WTC11 (cell line): ENCODE measurements at regions not wholly inside any gene's neighbourhood (a gene's known extent, or its start where the extent isn't known, plus 50 kb on each side); places are given as distances from the start of the nearest gene placed in this dataset.

Source experiments
- ATAC-seq: fragments of 200-7000 bp; cut with Tn5 transposase; 2 replicates; pipeline ENCODE4 v1.10.0; 2021; ENCODE audit warnings: mild to moderate bottlenecking, moderate library complexity
- CTCF ChIA-PET: fragments of 300-600 bp; sonication (Branson Sonifier 250); formaldehyde crosslinking; loops from one replicate; lab custom pipeline; 2021; ENCODE audit warnings: antibody characterized with exemption; lab: Charles Lee
- POLR2A ChIA-PET: fragments of 350-600 bp; sonication (Branson Sonifier 250); formaldehyde crosslinking; loops from one replicate; lab custom pipeline; 2021; ENCODE audit warnings: antibody characterized with exemption; lab: Charles Lee
- DNase-seq: peaks from one replicate; pipeline ENCODE4 v3.0.0; 2021; ENCODE audit warnings: low spot score
- H3K27ac Mint-ChIP-seq: 2 replicates; pipeline ENCODE4 v1.8.0; 2021; ENCODE audit warnings: mixed read lengths
- H3K27me3 Mint-ChIP-seq: 2 replicates; pipeline ENCODE4 v1.8.0; 2021; ENCODE audit warnings: low read depth, mild to moderate bottlenecking, moderate library complexity, mixed read lengths
- H3K36me3 Mint-ChIP-seq: 2 replicates; pipeline ENCODE4 v1.8.0; 2021; ENCODE audit warnings: mixed read lengths
- H3K4me1 Mint-ChIP-seq: 2 replicates; pipeline ENCODE4 v1.8.0; 2022; ENCODE audit warnings: mixed read lengths
- H3K4me3 Mint-ChIP-seq: 2 replicates; pipeline ENCODE4 v1.8.0; 2021; ENCODE audit warnings: mild to moderate bottlenecking, moderate library complexity, mixed read lengths
- H3K9me3 Mint-ChIP-seq: 2 replicates; pipeline ENCODE4 v1.8.0; 2021; ENCODE audit warnings: mixed read lengths
- AFF4 ChIP-seq: sonication (generic); formaldehyde crosslinking; IDR thresholded peaks from 2 replicates; pipeline ENCODE4 v1.8.1; 2023; ENCODE audit warnings: mild to moderate bottlenecking, missing genetic modification reagents, borderline replicate concordance
- EMX1 ChIP-seq: fragments of 250-450 bp; sonication (Bioruptor Pico); IDR thresholded peaks from 2 replicates; pipeline ENCODE4 v1.8.0; 2021; ENCODE audit warnings: mild to moderate bottlenecking
- GTF2I ChIP-seq: fragments of 250-450 bp; sonication (Bioruptor Pico); conservative IDR thresholded peaks from 2 replicates; pipeline ENCODE4 v1.4.0; 2021; ENCODE audit warnings: mild to moderate bottlenecking
- JUN ChIP-seq: sonication (generic); formaldehyde crosslinking; IDR thresholded peaks from 2 replicates; pipeline ENCODE4 v1.8.0; 2023; ENCODE audit warnings: mild to moderate bottlenecking, missing genetic modification reagents
- NFE2L1 ChIP-seq: sonication (generic); formaldehyde crosslinking; IDR thresholded peaks from 2 replicates; pipeline ENCODE4 v1.8.1; 2023; ENCODE audit warnings: missing genetic modification reagents
- RELA ChIP-seq: sonication (generic); formaldehyde crosslinking; IDR thresholded peaks from 2 replicates; pipeline ENCODE4 v1.8.1; 2022; ENCODE audit warnings: missing genetic modification reagents, mild to moderate bottlenecking, borderline replicate concordance
- SMAD4 ChIP-seq: sonication (generic); formaldehyde crosslinking; IDR thresholded peaks from 2 replicates; pipeline ENCODE4 v1.8.0; 2022; ENCODE audit warnings: mild to moderate bottlenecking, missing genetic modification reagents
- TEAD1 ChIP-seq: sonication (generic); formaldehyde crosslinking; IDR thresholded peaks from 2 replicates; pipeline ENCODE4 v1.8.0; 2022; ENCODE audit warnings: mild to moderate bottlenecking, missing genetic modification reagents
- TEAD4 ChIP-seq: sonication (generic); formaldehyde crosslinking; IDR thresholded peaks from 2 replicates; pipeline ENCODE4 v1.8.0; 2022; ENCODE audit warnings: mild to moderate bottlenecking, missing genetic modification reagents
- ZNF317 ChIP-seq: sonication (generic); formaldehyde crosslinking; IDR thresholded peaks from 2 replicates; pipeline ENCODE4 v1.8.1; 2023; ENCODE audit warnings: low read depth, mild to moderate bottlenecking, moderate library complexity, missing genetic modification reagents, borderline replicate concordance
- ZNF423 ChIP-seq: fragments of 250-450 bp; sonication (Bioruptor Pico); IDR thresholded peaks from 2 replicates; pipeline ENCODE4 v2.1.2; 2022; ENCODE audit warnings: mild to moderate bottlenecking, moderate library complexity
- TF ChIP-seq, protein P1 (sequence below): sonication (generic); formaldehyde crosslinking; conservative IDR thresholded peaks from 2 replicates; pipeline ENCODE4 v1.8.1; 2023; ENCODE audit warnings: mild to moderate bottlenecking, low read depth, missing genetic modification reagents, moderate library complexity
- TF ChIP-seq, protein P2 (sequence below): sonication (generic); formaldehyde crosslinking; IDR thresholded peaks from 2 replicates; pipeline ENCODE4 v1.8.1; 2023; ENCODE audit warnings: mild to moderate bottlenecking, moderate library complexity, missing genetic modification reagents
- TF ChIP-seq, protein P3 (sequence below): fragments of 250-450 bp; sonication (Bioruptor Pico); IDR thresholded peaks from 2 replicates; pipeline ENCODE4 v1.9.0; 2021; ENCODE audit warnings: mild to moderate bottlenecking, borderline replicate concordance
- TF ChIP-seq, protein P4 (sequence below): sonication (generic); formaldehyde crosslinking; IDR thresholded peaks from 2 replicates; pipeline ENCODE4 v1.8.0; 2022; ENCODE audit warnings: mild to moderate bottlenecking, missing genetic modification reagents
- TF ChIP-seq, protein P5 (sequence below): sonication (generic); formaldehyde crosslinking; IDR thresholded peaks from 2 replicates; pipeline ENCODE4 v1.8.0; 2022; ENCODE audit warnings: mild to moderate bottlenecking, missing genetic modification reagents
- TF ChIP-seq, protein P6 (sequence below): sonication (generic); formaldehyde crosslinking; IDR thresholded peaks from 2 replicates; pipeline ENCODE4 v1.8.1; 2023; ENCODE audit warnings: mild to moderate bottlenecking, missing genetic modification reagents, moderate library complexity

DNA sequence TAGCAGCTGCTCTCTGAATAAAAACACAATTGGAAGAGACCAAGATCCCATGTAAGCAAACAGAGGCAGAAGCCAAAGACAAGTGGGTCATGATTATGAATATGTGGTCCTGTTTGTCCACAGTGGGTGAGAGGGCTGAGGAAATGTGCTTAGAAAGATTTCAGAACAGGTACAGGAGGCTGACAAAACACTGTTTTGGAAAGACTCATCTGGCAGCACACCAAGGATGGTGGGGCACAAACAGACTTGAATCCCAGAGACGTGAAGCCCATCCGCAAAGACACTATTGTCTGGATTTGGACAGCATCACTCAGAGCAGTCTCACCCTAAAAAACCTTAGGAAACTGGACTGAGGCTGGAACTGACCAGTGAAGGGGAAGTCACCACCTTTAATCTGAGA lies 85.0 kb downstream of the ADRB2 start (continued):
- TF ChIP-seq, protein P1, sequence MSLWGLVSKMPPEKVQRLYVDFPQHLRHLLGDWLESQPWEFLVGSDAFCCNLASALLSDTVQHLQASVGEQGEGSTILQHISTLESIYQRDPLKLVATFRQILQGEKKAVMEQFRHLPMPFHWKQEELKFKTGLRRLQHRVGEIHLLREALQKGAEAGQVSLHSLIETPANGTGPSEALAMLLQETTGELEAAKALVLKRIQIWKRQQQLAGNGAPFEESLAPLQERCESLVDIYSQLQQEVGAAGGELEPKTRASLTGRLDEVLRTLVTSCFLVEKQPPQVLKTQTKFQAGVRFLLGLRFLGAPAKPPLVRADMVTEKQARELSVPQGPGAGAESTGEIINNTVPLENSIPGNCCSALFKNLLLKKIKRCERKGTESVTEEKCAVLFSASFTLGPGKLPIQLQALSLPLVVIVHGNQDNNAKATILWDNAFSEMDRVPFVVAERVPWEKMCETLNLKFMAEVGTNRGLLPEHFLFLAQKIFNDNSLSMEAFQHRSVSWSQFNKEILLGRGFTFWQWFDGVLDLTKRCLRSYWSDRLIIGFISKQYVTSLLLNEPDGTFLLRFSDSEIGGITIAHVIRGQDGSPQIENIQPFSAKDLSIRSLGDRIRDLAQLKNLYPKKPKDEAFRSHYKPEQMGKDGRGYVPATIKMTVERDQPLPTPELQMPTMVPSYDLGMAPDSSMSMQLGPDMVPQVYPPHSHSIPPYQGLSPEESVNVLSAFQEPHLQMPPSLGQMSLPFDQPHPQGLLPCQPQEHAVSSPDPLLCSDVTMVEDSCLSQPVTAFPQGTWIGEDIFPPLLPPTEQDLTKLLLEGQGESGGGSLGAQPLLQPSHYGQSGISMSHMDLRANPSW (CRISPR knock-in tag), result no peak
- no peak for TF ChIP-seq GTF2I (CRISPR knock-in tag)
- TF ChIP-seq, protein P2, sequence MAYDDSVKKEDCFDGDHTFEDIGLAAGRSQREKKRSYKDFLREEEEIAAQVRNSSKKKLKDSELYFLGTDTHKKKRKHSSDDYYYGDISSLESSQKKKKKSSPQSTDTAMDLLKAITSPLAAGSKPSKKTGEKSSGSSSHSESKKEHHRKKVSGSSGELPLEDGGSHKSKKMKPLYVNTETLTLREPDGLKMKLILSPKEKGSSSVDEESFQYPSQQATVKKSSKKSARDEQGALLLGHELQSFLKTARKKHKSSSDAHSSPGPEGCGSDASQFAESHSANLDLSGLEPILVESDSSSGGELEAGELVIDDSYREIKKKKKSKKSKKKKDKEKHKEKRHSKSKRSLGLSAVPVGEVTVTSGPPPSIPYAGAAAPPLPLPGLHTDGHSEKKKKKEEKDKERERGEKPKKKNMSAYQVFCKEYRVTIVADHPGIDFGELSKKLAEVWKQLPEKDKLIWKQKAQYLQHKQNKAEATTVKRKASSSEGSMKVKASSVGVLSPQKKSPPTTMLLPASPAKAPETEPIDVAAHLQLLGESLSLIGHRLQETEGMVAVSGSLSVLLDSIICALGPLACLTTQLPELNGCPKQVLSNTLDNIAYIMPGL (CRISPR knock-in tag), result no peak

- POLR2A ChIA-PET, result no interaction called here
- H3K9me3 Mint-ChIP-seq, result no peaks in the 10 kb centered on the region
- TF ChIP-seq TEAD1 (CRISPR knock-in tag) (no peak), SMAD4 (CRISPR knock-in tag) (no peak), RELA (CRISPR knock-in tag) (no peak), TEAD4 (CRISPR knock-in tag) (no peak), AFF4 (CRISPR knock-in tag) (no peak), EMX1 (CRISPR knock-in tag) (no peak), JUN (no peak), NFE2L1 (CRISPR knock-in tag) (no peak), ZNF317 (CRISPR knock-in tag) (no peak), ZNF423 (CRISPR knock-in tag) (no peak), GTF2I (CRISPR knock-in tag) (no peak)
- TF ChIP-seq, protein P3, sequence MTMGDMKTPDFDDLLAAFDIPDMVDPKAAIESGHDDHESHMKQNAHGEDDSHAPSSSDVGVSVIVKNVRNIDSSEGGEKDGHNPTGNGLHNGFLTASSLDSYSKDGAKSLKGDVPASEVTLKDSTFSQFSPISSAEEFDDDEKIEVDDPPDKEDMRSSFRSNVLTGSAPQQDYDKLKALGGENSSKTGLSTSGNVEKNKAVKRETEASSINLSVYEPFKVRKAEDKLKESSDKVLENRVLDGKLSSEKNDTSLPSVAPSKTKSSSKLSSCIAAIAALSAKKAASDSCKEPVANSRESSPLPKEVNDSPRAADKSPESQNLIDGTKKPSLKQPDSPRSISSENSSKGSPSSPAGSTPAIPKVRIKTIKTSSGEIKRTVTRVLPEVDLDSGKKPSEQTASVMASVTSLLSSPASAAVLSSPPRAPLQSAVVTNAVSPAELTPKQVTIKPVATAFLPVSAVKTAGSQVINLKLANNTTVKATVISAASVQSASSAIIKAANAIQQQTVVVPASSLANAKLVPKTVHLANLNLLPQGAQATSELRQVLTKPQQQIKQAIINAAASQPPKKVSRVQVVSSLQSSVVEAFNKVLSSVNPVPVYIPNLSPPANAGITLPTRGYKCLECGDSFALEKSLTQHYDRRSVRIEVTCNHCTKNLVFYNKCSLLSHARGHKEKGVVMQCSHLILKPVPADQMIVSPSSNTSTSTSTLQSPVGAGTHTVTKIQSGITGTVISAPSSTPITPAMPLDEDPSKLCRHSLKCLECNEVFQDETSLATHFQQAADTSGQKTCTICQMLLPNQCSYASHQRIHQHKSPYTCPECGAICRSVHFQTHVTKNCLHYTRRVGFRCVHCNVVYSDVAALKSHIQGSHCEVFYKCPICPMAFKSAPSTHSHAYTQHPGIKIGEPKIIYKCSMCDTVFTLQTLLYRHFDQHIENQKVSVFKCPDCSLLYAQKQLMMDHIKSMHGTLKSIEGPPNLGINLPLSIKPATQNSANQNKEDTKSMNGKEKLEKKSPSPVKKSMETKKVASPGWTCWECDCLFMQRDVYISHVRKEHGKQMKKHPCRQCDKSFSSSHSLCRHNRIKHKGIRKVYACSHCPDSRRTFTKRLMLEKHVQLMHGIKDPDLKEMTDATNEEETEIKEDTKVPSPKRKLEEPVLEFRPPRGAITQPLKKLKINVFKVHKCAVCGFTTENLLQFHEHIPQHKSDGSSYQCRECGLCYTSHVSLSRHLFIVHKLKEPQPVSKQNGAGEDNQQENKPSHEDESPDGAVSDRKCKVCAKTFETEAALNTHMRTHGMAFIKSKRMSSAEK, result no peak
- TF ChIP-seq, protein P4, sequence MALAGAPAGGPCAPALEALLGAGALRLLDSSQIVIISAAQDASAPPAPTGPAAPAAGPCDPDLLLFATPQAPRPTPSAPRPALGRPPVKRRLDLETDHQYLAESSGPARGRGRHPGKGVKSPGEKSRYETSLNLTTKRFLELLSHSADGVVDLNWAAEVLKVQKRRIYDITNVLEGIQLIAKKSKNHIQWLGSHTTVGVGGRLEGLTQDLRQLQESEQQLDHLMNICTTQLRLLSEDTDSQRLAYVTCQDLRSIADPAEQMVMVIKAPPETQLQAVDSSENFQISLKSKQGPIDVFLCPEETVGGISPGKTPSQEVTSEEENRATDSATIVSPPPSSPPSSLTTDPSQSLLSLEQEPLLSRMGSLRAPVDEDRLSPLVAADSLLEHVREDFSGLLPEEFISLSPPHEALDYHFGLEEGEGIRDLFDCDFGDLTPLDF (CRISPR knock-in tag), result no peak
- TF ChIP-seq, protein P5, sequence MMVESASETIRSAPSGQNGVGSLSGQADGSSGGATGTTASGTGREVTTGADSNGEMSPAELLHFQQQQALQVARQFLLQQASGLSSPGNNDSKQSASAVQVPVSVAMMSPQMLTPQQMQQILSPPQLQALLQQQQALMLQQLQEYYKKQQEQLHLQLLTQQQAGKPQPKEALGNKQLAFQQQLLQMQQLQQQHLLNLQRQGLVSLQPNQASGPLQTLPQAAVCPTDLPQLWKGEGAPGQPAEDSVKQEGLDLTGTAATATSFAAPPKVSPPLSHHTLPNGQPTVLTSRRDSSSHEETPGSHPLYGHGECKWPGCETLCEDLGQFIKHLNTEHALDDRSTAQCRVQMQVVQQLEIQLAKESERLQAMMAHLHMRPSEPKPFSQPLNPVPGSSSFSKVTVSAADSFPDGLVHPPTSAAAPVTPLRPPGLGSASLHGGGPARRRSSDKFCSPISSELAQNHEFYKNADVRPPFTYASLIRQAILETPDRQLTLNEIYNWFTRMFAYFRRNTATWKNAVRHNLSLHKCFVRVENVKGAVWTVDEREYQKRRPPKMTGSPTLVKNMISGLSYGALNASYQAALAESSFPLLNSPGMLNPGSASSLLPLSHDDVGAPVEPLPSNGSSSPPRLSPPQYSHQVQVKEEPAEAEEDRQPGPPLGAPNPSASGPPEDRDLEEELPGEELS, result no peak
- TF ChIP-seq, protein P6, sequence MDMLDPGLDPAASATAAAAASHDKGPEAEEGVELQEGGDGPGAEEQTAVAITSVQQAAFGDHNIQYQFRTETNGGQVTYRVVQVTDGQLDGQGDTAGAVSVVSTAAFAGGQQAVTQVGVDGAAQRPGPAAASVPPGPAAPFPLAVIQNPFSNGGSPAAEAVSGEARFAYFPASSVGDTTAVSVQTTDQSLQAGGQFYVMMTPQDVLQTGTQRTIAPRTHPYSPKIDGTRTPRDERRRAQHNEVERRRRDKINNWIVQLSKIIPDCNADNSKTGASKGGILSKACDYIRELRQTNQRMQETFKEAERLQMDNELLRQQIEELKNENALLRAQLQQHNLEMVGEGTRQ (CRISPR knock-in tag), result no peak
- TF ChIP-seq, all 79 proteins: peak for 0
- Mint-ChIP-seq H3K4me1 (peaks cover 30% of the 10 kb centered on the region), H3K4me3 (no peak overlapping the region), H3K27me3 (no peaks in the 10 kb centered on the region), H3K36me3 (no peaks in the 10 kb centered on the region), H3K27ac (peak overlapping the region; percentile 39; the same call in 1 of the 2 replicates)
- peak; percentile 4; the same call in 1 of the 2 replicates for ATAC-seq
- CTCF ChIA-PET, result interaction anchor here (0.7 to 8.4 kb wide), 17 partner anchors 13 to 202 kb away, joined by 3 to 144 read pairs (median 4); partner anchors contain the start of gene ADRB2
- DNase-seq, result no peak
These were observed 85.7 kb downstream of the ADRB2 start for GRCh38 chr5:148912146-148912545.
